Upper lobe of left lung (tissue), 4 donors: ENCODE measurements at regions not wholly inside any gene's neighbourhood (a gene's known extent, or its start where the extent isn't known, plus 50 kb on each side); places are given as distances from the start of the nearest gene placed in this dataset.

Source experiments
- EP300 ChIP-seq, 4 donors: sonication (generic); formaldehyde crosslinking; IDR thresholded peaks; one replicate each; pipeline ENCODE4 v1.5.1; 2017; ENCODE audit warnings: antibody characterized with exemption in 4 of 4, control low read depth in 2 of 4
- POLR2A ChIP-seq, 4 donors: fragments of 450-650 bp; IDR thresholded peaks; one replicate each; pipeline ENCODE4 v1.5.1; 2016 to 2017; ENCODE audit warnings: antibody characterized with exemption in 4 of 4, mild to moderate bottlenecking in 2 of 4
- POLR2AphosphoS5 ChIP-seq, 2 donors: sonication (generic); formaldehyde crosslinking; IDR thresholded peaks; one replicate each; pipeline ENCODE4 v1.5.1; 2017; ENCODE audit warnings: antibody characterized with exemption in 2 of 2
- TF ChIP-seq, protein P1 (sequence below), 6 experiments: fragments of 450-650 bp in 4 of 6; fragments of 200-600 bp in 2 of 6; sonication (generic) in 2 of 6; IDR thresholded peaks; one replicate each; pipeline ENCODE4 v1.5.1; 2016 to 2019; ENCODE audit warnings: antibody characterized with exemption in 6 of 6

DNA sequence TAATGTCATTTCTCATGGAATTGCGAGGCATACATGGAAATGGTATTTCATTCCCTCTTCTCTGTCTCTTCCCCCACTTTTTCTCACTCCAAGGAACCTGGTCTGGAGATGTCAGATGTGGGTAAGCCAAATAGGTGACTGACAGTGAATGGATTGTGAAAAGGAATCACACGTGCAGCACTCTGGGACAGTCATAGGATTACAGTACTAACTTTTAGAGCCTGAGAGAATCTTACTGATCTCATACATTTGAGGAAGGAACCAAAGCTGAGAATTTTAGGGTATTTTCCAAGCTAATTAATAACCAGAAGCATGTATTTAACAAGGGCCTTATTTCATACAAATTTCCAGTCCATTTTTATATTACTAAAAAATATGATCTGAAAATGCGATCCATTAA lies 58.1 kb upstream of the ERBB4 start:
- TF ChIP-seq, protein P1, sequence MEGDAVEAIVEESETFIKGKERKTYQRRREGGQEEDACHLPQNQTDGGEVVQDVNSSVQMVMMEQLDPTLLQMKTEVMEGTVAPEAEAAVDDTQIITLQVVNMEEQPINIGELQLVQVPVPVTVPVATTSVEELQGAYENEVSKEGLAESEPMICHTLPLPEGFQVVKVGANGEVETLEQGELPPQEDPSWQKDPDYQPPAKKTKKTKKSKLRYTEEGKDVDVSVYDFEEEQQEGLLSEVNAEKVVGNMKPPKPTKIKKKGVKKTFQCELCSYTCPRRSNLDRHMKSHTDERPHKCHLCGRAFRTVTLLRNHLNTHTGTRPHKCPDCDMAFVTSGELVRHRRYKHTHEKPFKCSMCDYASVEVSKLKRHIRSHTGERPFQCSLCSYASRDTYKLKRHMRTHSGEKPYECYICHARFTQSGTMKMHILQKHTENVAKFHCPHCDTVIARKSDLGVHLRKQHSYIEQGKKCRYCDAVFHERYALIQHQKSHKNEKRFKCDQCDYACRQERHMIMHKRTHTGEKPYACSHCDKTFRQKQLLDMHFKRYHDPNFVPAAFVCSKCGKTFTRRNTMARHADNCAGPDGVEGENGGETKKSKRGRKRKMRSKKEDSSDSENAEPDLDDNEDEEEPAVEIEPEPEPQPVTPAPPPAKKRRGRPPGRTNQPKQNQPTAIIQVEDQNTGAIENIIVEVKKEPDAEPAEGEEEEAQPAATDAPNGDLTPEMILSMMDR (IDR thresholded peaks at IDR 0.05) = no peak
- TF ChIP-seq POLR2AphosphoS5 (IDR thresholded peaks at IDR 0.05) = no peak
- TF ChIP-seq POLR2A (IDR thresholded peaks at IDR 0.05) = no peak
- no peak for TF ChIP-seq EP300 (IDR thresholded peaks at IDR 0.05)
